HL-60 (cell line): ENCODE measurements at regions not wholly inside any gene's neighbourhood (a gene's known extent, or its start where the extent isn't known, plus 50 kb on each side); places are given as distances from the start of the nearest gene placed in this dataset.

Experiments used
- DNase-seq, 2 experiments: peaks; one replicate each; pipeline ENCODE4 v3.0.0-alpha.2; 2010 to 2020; ENCODE audit warnings: low read depth in 1 of 2, low spot score in 1 of 2
- H3K27ac ChIP-seq: fragments of 250-450 bp; sonication (Bioruptor Pico); replicated peaks from 2 replicates; pipeline ENCODE4 v1.5.1; 2020; ENCODE audit warnings: mild to moderate bottlenecking, moderate library complexity
- H3K27me3 ChIP-seq: fragments of 250-450 bp; sonication (Bioruptor Pico); 2 replicates; pipeline ENCODE4 v1.5.1; 2021; ENCODE audit warnings: mild to moderate bottlenecking, moderate library complexity; ENCODE audit not compliant: insufficient read depth, poor library complexity, severe bottlenecking
- H3K4me3 ChIP-seq: replicated peaks from 2 replicates; pipeline ENCODE4 v1.5.1; 2011; ENCODE audit warnings: mild to moderate bottlenecking, control low read depth, low read length; ENCODE audit not compliant: insufficient read depth
- GABPA ChIP-seq: IDR thresholded peaks from 2 replicates; pipeline ENCODE4 v1.6.1; 2012; ENCODE audit warnings: low read depth
- POLR2AphosphoS5 ChIP-seq: IDR thresholded peaks from 2 replicates; pipeline ENCODE4 v1.6.1; 2012; ENCODE audit warnings: low read depth
- SPI1 ChIP-seq: IDR thresholded peaks from 2 replicates; pipeline ENCODE4 v1.6.1; 2012; ENCODE audit warnings: low read depth, mild to moderate bottlenecking, borderline replicate concordance
- TF ChIP-seq, protein P1 (sequence below): IDR thresholded peaks from one replicate; pipeline ENCODE4 v1.5.1; 2011; ENCODE audit warnings: low read length, control low read depth, inconsistent platforms; ENCODE audit not compliant: insufficient read depth
- TF ChIP-seq, protein P2 (sequence below): IDR thresholded peaks from 2 replicates; pipeline ENCODE4 v1.6.1; 2012; ENCODE audit warnings: low read depth; ENCODE audit not compliant: insufficient replicate concordance

DNA sequence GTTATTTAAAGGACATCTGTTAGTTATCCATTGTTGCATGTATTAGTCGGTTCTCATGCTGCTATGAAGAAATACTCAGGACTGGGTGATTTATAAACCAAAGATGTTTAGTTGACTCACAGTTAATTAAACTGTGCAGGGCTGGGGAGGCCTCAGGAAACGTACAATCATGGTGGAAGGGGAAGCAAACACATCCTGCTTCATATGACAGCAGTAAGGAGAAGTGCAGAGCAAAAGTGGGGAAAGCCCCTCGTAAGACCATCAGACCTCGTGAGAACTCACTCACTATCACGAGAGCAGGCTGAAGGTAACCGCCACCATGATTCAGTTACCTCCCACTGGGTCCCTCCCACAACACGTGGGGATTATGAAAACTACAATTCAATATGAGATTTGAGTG lies 2064.1 kb downstream of the MAT2B start:
- no peak for TF ChIP-seq POLR2AphosphoS5
- TF ChIP-seq, protein P1, sequence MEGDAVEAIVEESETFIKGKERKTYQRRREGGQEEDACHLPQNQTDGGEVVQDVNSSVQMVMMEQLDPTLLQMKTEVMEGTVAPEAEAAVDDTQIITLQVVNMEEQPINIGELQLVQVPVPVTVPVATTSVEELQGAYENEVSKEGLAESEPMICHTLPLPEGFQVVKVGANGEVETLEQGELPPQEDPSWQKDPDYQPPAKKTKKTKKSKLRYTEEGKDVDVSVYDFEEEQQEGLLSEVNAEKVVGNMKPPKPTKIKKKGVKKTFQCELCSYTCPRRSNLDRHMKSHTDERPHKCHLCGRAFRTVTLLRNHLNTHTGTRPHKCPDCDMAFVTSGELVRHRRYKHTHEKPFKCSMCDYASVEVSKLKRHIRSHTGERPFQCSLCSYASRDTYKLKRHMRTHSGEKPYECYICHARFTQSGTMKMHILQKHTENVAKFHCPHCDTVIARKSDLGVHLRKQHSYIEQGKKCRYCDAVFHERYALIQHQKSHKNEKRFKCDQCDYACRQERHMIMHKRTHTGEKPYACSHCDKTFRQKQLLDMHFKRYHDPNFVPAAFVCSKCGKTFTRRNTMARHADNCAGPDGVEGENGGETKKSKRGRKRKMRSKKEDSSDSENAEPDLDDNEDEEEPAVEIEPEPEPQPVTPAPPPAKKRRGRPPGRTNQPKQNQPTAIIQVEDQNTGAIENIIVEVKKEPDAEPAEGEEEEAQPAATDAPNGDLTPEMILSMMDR = no peak
- TF ChIP-seq GABPA = no peak
- TF ChIP-seq, protein P2, sequence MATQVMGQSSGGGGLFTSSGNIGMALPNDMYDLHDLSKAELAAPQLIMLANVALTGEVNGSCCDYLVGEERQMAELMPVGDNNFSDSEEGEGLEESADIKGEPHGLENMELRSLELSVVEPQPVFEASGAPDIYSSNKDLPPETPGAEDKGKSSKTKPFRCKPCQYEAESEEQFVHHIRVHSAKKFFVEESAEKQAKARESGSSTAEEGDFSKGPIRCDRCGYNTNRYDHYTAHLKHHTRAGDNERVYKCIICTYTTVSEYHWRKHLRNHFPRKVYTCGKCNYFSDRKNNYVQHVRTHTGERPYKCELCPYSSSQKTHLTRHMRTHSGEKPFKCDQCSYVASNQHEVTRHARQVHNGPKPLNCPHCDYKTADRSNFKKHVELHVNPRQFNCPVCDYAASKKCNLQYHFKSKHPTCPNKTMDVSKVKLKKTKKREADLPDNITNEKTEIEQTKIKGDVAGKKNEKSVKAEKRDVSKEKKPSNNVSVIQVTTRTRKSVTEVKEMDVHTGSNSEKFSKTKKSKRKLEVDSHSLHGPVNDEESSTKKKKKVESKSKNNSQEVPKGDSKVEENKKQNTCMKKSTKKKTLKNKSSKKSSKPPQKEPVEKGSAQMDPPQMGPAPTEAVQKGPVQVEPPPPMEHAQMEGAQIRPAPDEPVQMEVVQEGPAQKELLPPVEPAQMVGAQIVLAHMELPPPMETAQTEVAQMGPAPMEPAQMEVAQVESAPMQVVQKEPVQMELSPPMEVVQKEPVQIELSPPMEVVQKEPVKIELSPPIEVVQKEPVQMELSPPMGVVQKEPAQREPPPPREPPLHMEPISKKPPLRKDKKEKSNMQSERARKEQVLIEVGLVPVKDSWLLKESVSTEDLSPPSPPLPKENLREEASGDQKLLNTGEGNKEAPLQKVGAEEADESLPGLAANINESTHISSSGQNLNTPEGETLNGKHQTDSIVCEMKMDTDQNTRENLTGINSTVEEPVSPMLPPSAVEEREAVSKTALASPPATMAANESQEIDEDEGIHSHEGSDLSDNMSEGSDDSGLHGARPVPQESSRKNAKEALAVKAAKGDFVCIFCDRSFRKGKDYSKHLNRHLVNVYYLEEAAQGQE = no peak
- no peak for TF ChIP-seq SPI1
- Histone ChIP-seq H3K27ac (no peak overlapping the region), H3K27me3 (no peaks in the 10 kb centered on the region), H3K4me3 (no peak overlapping the region)
- DNase-seq = peak in 1 of 2 experiments; percentile 14

DNA sequence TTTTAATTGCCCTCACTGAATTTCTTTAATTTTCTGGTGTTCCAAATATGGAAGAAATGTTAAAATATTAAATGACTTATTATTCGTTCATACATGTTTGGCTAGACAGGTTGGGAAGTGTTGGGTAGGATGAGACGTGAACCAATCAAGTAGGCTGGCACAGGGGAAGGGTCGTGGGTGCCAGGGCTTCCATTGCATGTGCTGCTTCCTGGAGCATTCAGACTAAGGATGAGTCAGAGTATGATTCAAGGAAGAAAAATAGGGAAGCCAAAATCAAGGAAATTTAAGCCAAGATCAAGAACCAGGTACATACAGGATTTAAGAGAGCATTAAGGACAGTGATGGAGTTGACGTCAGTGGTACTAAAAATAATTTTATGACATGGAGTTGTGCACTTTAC lies 2068.0 kb downstream of the MAT2B start:
- DNase-seq = no peak
- H3K4me3 ChIP-seq = no peak overlapping the region
- no peaks in the 10 kb centered on the region for H3K27me3 ChIP-seq
- H3K27ac ChIP-seq = no peak overlapping the region
- no peak for TF ChIP-seq GABPA
- TF ChIP-seq SPI1 = no peak
- no peak for TF ChIP-seq POLR2AphosphoS5
- TF ChIP-seq, protein P2 = no peak
- TF ChIP-seq, protein P1 = no peak

DNA sequence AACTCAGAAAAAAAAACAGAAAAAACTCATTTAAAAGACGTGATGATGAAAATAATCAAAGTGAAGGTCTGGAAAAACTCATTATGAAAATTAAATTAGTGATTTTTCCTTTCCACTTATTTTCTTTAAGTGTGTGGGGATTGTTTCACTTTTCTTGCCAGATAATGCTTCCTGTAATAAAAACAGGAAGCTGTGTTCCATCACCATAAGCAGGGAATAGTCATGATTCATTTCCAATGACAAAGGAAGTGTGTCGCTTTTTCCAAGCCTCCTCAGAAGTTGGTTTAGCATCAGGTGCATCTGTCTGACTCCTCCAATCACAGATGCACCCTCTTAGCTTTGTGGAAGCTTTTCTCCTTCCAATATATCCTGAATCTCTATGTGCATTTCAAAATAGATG lies 2068.7 kb downstream of the MAT2B start:
- Histone ChIP-seq H3K27ac (no peak overlapping the region), H3K4me3 (no peak overlapping the region), H3K27me3 (no peaks in the 10 kb centered on the region)
- TF ChIP-seq, protein P2 = no peak
- TF ChIP-seq, protein P1 = no peak
- TF ChIP-seq GABPA (no peak), SPI1 (no peak), POLR2AphosphoS5 (no peak)
- no peak for DNase-seq
